Karpas-422 (cell line): ENCODE measurements at regions not wholly inside any gene's neighbourhood (a gene's known extent, or its start where the extent isn't known, plus 50 kb on each side); places are given as distances from the start of the nearest gene placed in this dataset.
"Not testable (repeated sequence)": the region's sequence is repeated elsewhere in the genome, so short reads cannot be mapped to it uniquely, and the experiment has no call there.

Experiments used
- DNase-seq: peaks from one replicate; pipeline ENCODE4 v3.0.0-alpha.2; 2015
- H2AFZ ChIP-seq: fragments of 200-600 bp; sonication (generic); 2 replicates; pipeline ENCODE4 v1.6.1; 2014; ENCODE audit warnings: antibody characterized with exemption, low read length, mixed read lengths
- H3K27ac ChIP-seq: fragments of 200-600 bp; sonication (generic); 2 replicates; pipeline ENCODE4 v1.5.1; 2014; ENCODE audit warnings: mild to moderate bottlenecking, low read length, moderate library complexity
- H3K27me3 ChIP-seq: fragments of 200-600 bp; sonication (generic); 2 replicates; pipeline ENCODE4 v1.6.1; 2014; ENCODE audit warnings: low read length, mixed read lengths
- H3K36me3 ChIP-seq: fragments of 200-600 bp; sonication (generic); 2 replicates; pipeline ENCODE4 v1.6.1; 2014; ENCODE audit warnings: low read length, mixed read lengths; ENCODE audit not compliant: insufficient read depth
- H3K4me1 ChIP-seq: fragments of 200-600 bp; sonication (generic); 2 replicates; pipeline ENCODE4 v1.6.1; 2014; ENCODE audit warnings: mild to moderate bottlenecking, low read length, mixed read lengths
- H3K4me2 ChIP-seq: fragments of 200-600 bp; sonication (generic); 2 replicates; pipeline ENCODE4 v1.6.1; 2014; ENCODE audit warnings: low read length, low read depth, mild to moderate bottlenecking; ENCODE audit not compliant: poor library complexity, severe bottlenecking
- H3K4me3 ChIP-seq: fragments of 200-600 bp; sonication (generic); 2 replicates; pipeline ENCODE4 v1.5.1; 2014; ENCODE audit warnings: mild to moderate bottlenecking, antibody characterized with exemption, low read length, mixed read lengths
- H3K79me2 ChIP-seq: fragments of 200-600 bp; sonication (generic); 2 replicates; pipeline ENCODE4 v1.6.1; 2014; ENCODE audit warnings: mild to moderate bottlenecking, low read length, mixed read lengths
- H3K9ac ChIP-seq: fragments of 200-600 bp; sonication (generic); 2 replicates; pipeline ENCODE4 v1.6.0; 2014; ENCODE audit warnings: low read length
- H3K9me2 ChIP-seq: fragments of 200-600 bp; sonication (generic), shearing (Covaris generic); replicated peaks from 2 replicates; pipeline ENCODE4 v1.6.0; 2014; ENCODE audit warnings: mild to moderate bottlenecking, low read length, moderate library complexity; ENCODE audit not compliant: insufficient read depth
- H3K9me3 ChIP-seq: fragments of 300-700, 200-600 bp; sonication (generic); 2 replicates; pipeline ENCODE4 v1.6.1; 2014; ENCODE audit warnings: low read length, mixed read lengths
- H4K20me1 ChIP-seq: fragments of 200-600 bp; sonication (generic); 2 replicates; pipeline ENCODE4 v1.6.1; 2014; ENCODE audit warnings: mild to moderate bottlenecking, antibody characterized with exemption, low read length, low read depth; ENCODE audit not compliant: insufficient read depth

- peaks cover 10% of the 10 kb centered on the region for H3K4me1 ChIP-seq
- H3K4me2 ChIP-seq = no peak overlapping the region
- DNase-seq = no peak
- no peaks in the 10 kb centered on the region for H3K36me3 ChIP-seq
- no peak overlapping the region for H3K9ac ChIP-seq
- no peaks in the 10 kb centered on the region for H4K20me1 ChIP-seq
- H2AFZ ChIP-seq = no peak overlapping the region
- H3K9me2 ChIP-seq = no peaks in the 10 kb centered on the region
- no peak overlapping the region for H3K27ac ChIP-seq
- no peaks in the 10 kb centered on the region for H3K9me3 ChIP-seq
- no peaks in the 10 kb centered on the region for H3K79me2 ChIP-seq
- no peak overlapping the region for H3K4me3 ChIP-seq
- no peaks in the 10 kb centered on the region for H3K27me3 ChIP-seq
Observed at GRCh38 chr3:15892311-15893227, 94.8 kb upstream of the ANKRD28 start.

GRCh38 chr3:15894382-15894781 is 96.6 kb upstream of the ANKRD28 start:
- no peak overlapping the region for H3K4me3 ChIP-seq
- no peak for DNase-seq
- H3K9me3 ChIP-seq = no peaks in the 10 kb centered on the region
- no peaks in the 10 kb centered on the region for H4K20me1 ChIP-seq
- no peaks in the 10 kb centered on the region for H3K27me3 ChIP-seq
- H3K27ac ChIP-seq = no peak overlapping the region
- H3K79me2 ChIP-seq = no peaks in the 10 kb centered on the region
- H3K9ac ChIP-seq = no peak overlapping the region
- no peaks in the 10 kb centered on the region for H3K9me2 ChIP-seq
- H3K4me1 ChIP-seq = peaks cover 10% of the 10 kb centered on the region
- no peak overlapping the region for H2AFZ ChIP-seq
- H3K4me2 ChIP-seq = no peak overlapping the region
- no peaks in the 10 kb centered on the region for H3K36me3 ChIP-seq

DNA sequence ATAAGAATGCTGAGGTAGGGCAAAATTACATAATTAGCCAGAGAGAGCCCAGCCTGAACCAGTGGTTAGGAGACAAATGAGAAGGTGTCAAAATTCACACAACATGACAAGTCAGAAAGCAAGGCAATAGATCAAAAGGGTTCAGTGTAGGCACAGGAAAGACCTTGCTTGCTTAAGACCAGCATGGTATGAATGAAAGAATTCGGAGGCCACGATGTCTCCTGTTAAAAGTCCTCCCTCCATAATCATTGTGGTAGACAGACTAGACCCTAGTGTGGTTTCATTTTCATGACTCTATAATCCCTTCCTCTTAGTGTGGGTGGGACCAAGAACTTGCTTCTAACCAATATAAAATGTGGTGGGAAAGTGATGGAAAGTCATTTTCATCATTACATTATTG is 98.7 kb upstream of the ANKRD28 start:
- no peak overlapping the region for H3K4me2 ChIP-seq
- no peak overlapping the region for H3K9ac ChIP-seq
- no peak overlapping the region for H3K27ac ChIP-seq
- H3K9me2 ChIP-seq = no peaks in the 10 kb centered on the region
- H3K4me3 ChIP-seq = no peak overlapping the region
- no peak for DNase-seq
- H3K4me1 ChIP-seq = peaks cover 10% of the 10 kb centered on the region
- H3K9me3 ChIP-seq = no peaks in the 10 kb centered on the region
- no peak overlapping the region for H2AFZ ChIP-seq
- no peaks in the 10 kb centered on the region for H3K36me3 ChIP-seq
- H3K79me2 ChIP-seq = no peaks in the 10 kb centered on the region
- H4K20me1 ChIP-seq = no peaks in the 10 kb centered on the region
- no peaks in the 10 kb centered on the region for H3K27me3 ChIP-seq

- H3K4me1 ChIP-seq = no peaks in the 10 kb centered on the region
- peak; percentile 69 for DNase-seq
- no peak overlapping the region for H3K4me2 ChIP-seq
- no peaks in the 10 kb centered on the region for H3K79me2 ChIP-seq
- H3K27ac ChIP-seq = no peak overlapping the region
- H2AFZ ChIP-seq = no peak overlapping the region
- no peak overlapping the region for H3K9ac ChIP-seq
- no peaks in the 10 kb centered on the region for H3K9me3 ChIP-seq
- no peaks in the 10 kb centered on the region for H3K36me3 ChIP-seq
- H3K9me2 ChIP-seq = no peaks in the 10 kb centered on the region
- no peak overlapping the region for H3K4me3 ChIP-seq
- no peaks in the 10 kb centered on the region for H4K20me1 ChIP-seq
- no peaks in the 10 kb centered on the region for H3K27me3 ChIP-seq
Observed at GRCh38 chr3:15899388-15899787, 101.6 kb upstream of the ANKRD28 start.

- Histone ChIP-seq H3K9me2 (no peaks in the 10 kb centered on the region), H3K4me2 (no peak overlapping the region), H3K9me3 (no peaks in the 10 kb centered on the region), H4K20me1 (no peaks in the 10 kb centered on the region), H3K9ac (no peak overlapping the region), H3K4me1 (no peaks in the 10 kb centered on the region), H3K79me2 (no peaks in the 10 kb centered on the region), H2AFZ (no peak overlapping the region), H3K27ac (no peak overlapping the region), H3K4me3 (no peak overlapping the region), H3K36me3 (no peaks in the 10 kb centered on the region), H3K27me3 (no peaks in the 10 kb centered on the region)
- DNase-seq = no peak
Observed at GRCh38 chr3:15903164-15903563, 105.4 kb upstream of the ANKRD28 start.

DNA sequence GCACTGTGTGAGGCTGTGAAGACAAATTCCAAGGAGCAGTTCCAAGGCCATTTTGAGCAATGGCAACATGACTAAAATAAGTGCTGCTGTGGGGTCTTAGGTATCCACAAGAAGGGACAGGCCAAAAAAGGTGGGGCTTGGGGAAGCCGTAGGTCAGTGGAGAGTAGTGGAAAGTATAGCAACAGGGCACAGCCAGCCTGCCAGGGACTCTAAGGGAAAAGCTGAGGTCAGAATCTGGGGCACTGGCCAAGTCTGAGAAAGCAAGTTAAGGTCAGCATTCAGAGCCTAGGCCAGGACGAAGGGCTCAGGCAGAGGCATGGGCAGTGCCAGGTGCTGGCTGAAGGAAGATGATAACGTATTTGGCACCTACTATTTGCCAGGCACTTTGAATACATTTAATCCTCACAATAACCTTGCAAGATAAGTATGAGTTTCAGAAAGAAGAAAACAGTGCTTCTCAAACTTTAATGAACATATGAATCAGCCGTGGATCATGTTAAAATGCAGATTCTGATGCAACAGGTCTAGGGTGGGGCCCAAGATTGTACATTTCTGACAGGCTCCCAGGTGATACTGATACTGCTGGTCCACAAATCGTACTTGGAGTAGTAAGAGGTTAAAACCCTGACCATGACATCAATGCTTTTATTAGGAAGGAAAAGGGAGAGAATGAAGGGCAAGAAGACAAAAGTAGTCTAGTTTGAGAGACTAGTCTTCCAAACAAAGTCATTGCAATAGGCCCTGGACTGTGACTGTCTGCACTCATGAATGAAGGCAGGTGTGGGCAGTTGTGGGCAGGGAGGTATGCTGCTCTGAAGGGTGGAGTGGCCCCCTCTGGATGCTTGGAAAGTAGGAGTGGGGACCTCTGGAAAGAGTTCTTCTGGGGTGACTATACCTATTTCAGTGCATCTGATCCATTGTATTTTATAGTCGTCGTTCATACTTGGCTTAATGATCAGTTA is 106.3 kb upstream of the ANKRD28 start:
- H3K9me3 ChIP-seq = no peaks in the 10 kb centered on the region
- H3K79me2 ChIP-seq = no peaks in the 10 kb centered on the region
- no peaks in the 10 kb centered on the region for H3K4me1 ChIP-seq
- no peak overlapping the region for H2AFZ ChIP-seq
- no peak overlapping the region for H3K4me2 ChIP-seq
- H4K20me1 ChIP-seq = no peaks in the 10 kb centered on the region
- no peak overlapping the region for H3K9ac ChIP-seq
- no peaks in the 10 kb centered on the region for H3K27me3 ChIP-seq
- DNase-seq = no peak
- no peaks in the 10 kb centered on the region for H3K36me3 ChIP-seq
- no peak overlapping the region for H3K27ac ChIP-seq
- no peak overlapping the region for H3K4me3 ChIP-seq
- H3K9me2 ChIP-seq = no peaks in the 10 kb centered on the region

- H4K20me1 ChIP-seq = no peaks in the 10 kb centered on the region
- no peak overlapping the region for H3K4me2 ChIP-seq
- H3K9me3 ChIP-seq = no peaks in the 10 kb centered on the region
- DNase-seq = no peak
- no peaks in the 10 kb centered on the region for H3K9me2 ChIP-seq
- H3K4me1 ChIP-seq = no peaks in the 10 kb centered on the region
- no peaks in the 10 kb centered on the region for H3K27me3 ChIP-seq
- no peaks in the 10 kb centered on the region for H3K79me2 ChIP-seq
- no peaks in the 10 kb centered on the region for H3K36me3 ChIP-seq
- H3K27ac ChIP-seq = no peak overlapping the region
- no peak overlapping the region for H3K9ac ChIP-seq
- H3K4me3 ChIP-seq = no peak overlapping the region
- H2AFZ ChIP-seq = no peak overlapping the region
Observed at GRCh38 chr3:15905041-15905440, 107.3 kb upstream of the ANKRD28 start.

GRCh38 chr3:15907403-15907802 is 109.6 kb upstream of the ANKRD28 start:
- H3K4me2 ChIP-seq, H3K36me3 ChIP-seq, H3K27ac ChIP-seq, H3K4me1 ChIP-seq, H3K4me3 ChIP-seq, H3K27me3 ChIP-seq, H3K79me2 ChIP-seq, H4K20me1 ChIP-seq, DNase-seq, H3K9me3 ChIP-seq, H3K9ac ChIP-seq, H3K9me2 ChIP-seq, H2AFZ ChIP-seq: not testable (repeated sequence)
